Right forelimb (tissue), 1 donor: ENCODE measurements at regions not wholly inside any gene's neighbourhood (a gene's known extent, or its start where the extent isn't known, plus 50 kb on each side); places are given as distances from the start of the nearest gene placed in this dataset.
"Not testable (repeated sequence)": the region's sequence is repeated elsewhere in the genome, so short reads cannot be mapped to it uniquely, and the experiment has no call there.

Experiments used
- DNase-seq: peaks from one replicate; pipeline ENCODE4 v3.0.0-alpha.2; 2018

- no peak for DNase-seq
Measured at GRCh38 chr2:34806396-34806795, 1207.3 kb upstream of the FAM98A start.

GRCh38 chr2:34799556-34799955, 1200.5 kb upstream of the FAM98A start:
- no peak for DNase-seq

- DNase-seq: not testable (repeated sequence)
Measured at GRCh38 chr2:34795586-34795985, 1196.5 kb upstream of the FAM98A start.

GRCh38 chr2:34789169-34789568, 1190.1 kb upstream of the FAM98A start:
- no peak for DNase-seq

GRCh38 chr2:34787341-34787740, 1188.2 kb upstream of the FAM98A start:
- DNase-seq: no peak

- no peak for DNase-seq
Measured at GRCh38 chr2:34785206-34785785, 1186.2 kb upstream of the FAM98A start.

- DNase-seq: no peak
Measured at GRCh38 chr2:34784701-34785100, 1185.6 kb upstream of the FAM98A start.

GRCh38 chr2:34750742-34751141, 1151.6 kb upstream of the FAM98A start:
- not testable (repeated sequence) for DNase-seq

GRCh38 chr2:34747643-34748042, 1148.5 kb upstream of the FAM98A start:
- DNase-seq: no peak

GRCh38 chr2:34738691-34739090, 1139.6 kb upstream of the FAM98A start:
- no peak for DNase-seq

GRCh38 chr2:34737146-34737545, 1138.0 kb upstream of the FAM98A start:
- no peak for DNase-seq

GRCh38 chr2:34736482-34736881, 1137.4 kb upstream of the FAM98A start:
- no peak for DNase-seq

- no peak for DNase-seq
Measured at GRCh38 chr2:34734662-34735061, 1135.6 kb upstream of the FAM98A start.

GRCh38 chr2:34734042-34734441, 1134.9 kb upstream of the FAM98A start:
- no peak for DNase-seq

GRCh38 chr2:34731292-34731691, 1132.2 kb upstream of the FAM98A start:
- DNase-seq: no peak

GRCh38 chr2:34729845-34730244, 1130.7 kb upstream of the FAM98A start:
- DNase-seq: no peak

- no peak for DNase-seq
Measured at GRCh38 chr2:34724107-34724506, 1125.0 kb upstream of the FAM98A start.

GRCh38 chr2:34723683-34724082, 1124.6 kb upstream of the FAM98A start:
- no peak for DNase-seq

- no peak for DNase-seq
Measured at GRCh38 chr2:34719206-34719605, 1120.1 kb upstream of the FAM98A start.

GRCh38 chr2:34705551-34706247, 1106.6 kb upstream of the FAM98A start:
- DNase-seq: no peak

GRCh38 chr2:34703292-34703691, 1104.2 kb upstream of the FAM98A start:
- no peak for DNase-seq

GRCh38 chr2:34702391-34702790, 1103.3 kb upstream of the FAM98A start:
- not testable (repeated sequence) for DNase-seq

- DNase-seq: not testable (repeated sequence)
Measured at GRCh38 chr2:34677591-34677990, 1078.5 kb upstream of the FAM98A start.

- DNase-seq: not testable (repeated sequence)
Measured at GRCh38 chr2:34677119-34677531, 1078.0 kb upstream of the FAM98A start.

GRCh38 chr2:34670482-34670881, 1071.4 kb upstream of the FAM98A start:
- no peak for DNase-seq
